ENCODE measurements at regions not wholly inside any gene's neighbourhood (a gene's known extent, or its start where the extent isn't known, plus 50 kb on each side); places are given as distances from the start of the nearest gene placed in this dataset.
"Not testable (repeated sequence)": the region's sequence is repeated elsewhere in the genome, so short reads cannot be mapped to it uniquely, and the experiment has no call there.

GRCh38 chr7:119010635-119011034 is 786.1 kb downstream of the ANKRD7 start:
- no peak overlapping the region for H3K27ac Mint-ChIP-seq (ENCODE audit: unreplicated experiment)
- no peaks in the 10 kb centered on the region for H3K4me1 Mint-ChIP-seq (ENCODE audit: low read depth, unreplicated experiment)

GRCh38 chr7:119026391-119026790 is 801.9 kb downstream of the ANKRD7 start:
- Mint-ChIP-seq H3K4me3 (ENCODE audit: unreplicated experiment) (no peak overlapping the region), H3K9me3 (ENCODE audit: unreplicated experiment) (peaks cover 2% of the 10 kb centered on the region), H3K36me3 (ENCODE audit: unreplicated experiment) (no peaks in the 10 kb centered on the region), H3K27me3 (ENCODE audit: unreplicated experiment) (no peaks in the 10 kb centered on the region), H3K4me1 (ENCODE audit: low read depth, unreplicated experiment) (no peaks in the 10 kb centered on the region), H3K27ac (ENCODE audit: unreplicated experiment) (no peak overlapping the region)
- no peak for TF ChIP-seq CTCF (IDR thresholded peaks at IDR 0.05; ENCODE audit: partially characterized antibody, unreplicated experiment)
- DNase-seq = no peak

More at GRCh38 chr7:119010635-119011034, 786.1 kb downstream of the ANKRD7 start:
- peaks cover 2% of the 10 kb centered on the region for H3K9me3 Mint-ChIP-seq (ENCODE audit: unreplicated experiment)
- no peak for DNase-seq
- no peaks in the 10 kb centered on the region for H3K36me3 Mint-ChIP-seq (ENCODE audit: unreplicated experiment)
- H3K4me3 Mint-ChIP-seq (ENCODE audit: unreplicated experiment) = no peak overlapping the region
- H3K27me3 Mint-ChIP-seq (ENCODE audit: unreplicated experiment) = no peaks in the 10 kb centered on the region
- TF ChIP-seq CTCF (IDR thresholded peaks at IDR 0.05; ENCODE audit: partially characterized antibody, unreplicated experiment) = no peak

- no peak for TF ChIP-seq CTCF (IDR thresholded peaks at IDR 0.05; ENCODE audit: partially characterized antibody, unreplicated experiment)
- DNase-seq = no peak
- H3K27me3 Mint-ChIP-seq (ENCODE audit: unreplicated experiment) = no peaks in the 10 kb centered on the region
- H3K4me1 Mint-ChIP-seq (ENCODE audit: low read depth, unreplicated experiment) = no peaks in the 10 kb centered on the region
- no peak overlapping the region for H3K27ac Mint-ChIP-seq (ENCODE audit: unreplicated experiment)
- no peaks in the 10 kb centered on the region for H3K9me3 Mint-ChIP-seq (ENCODE audit: unreplicated experiment)
- no peaks in the 10 kb centered on the region for H3K36me3 Mint-ChIP-seq (ENCODE audit: unreplicated experiment)
- H3K4me3 Mint-ChIP-seq (ENCODE audit: unreplicated experiment) = no peak overlapping the region
Measured at GRCh38 chr7:119028736-119029135, 804.2 kb downstream of the ANKRD7 start.

GRCh38 chr7:119032136-119032535 is 807.6 kb downstream of the ANKRD7 start:
- peak overlapping the region; percentile 10 for H3K27ac Mint-ChIP-seq (ENCODE audit: unreplicated experiment)
- H3K9me3 Mint-ChIP-seq (ENCODE audit: unreplicated experiment); H3K4me1 Mint-ChIP-seq (ENCODE audit: low read depth, unreplicated experiment); H3K36me3 Mint-ChIP-seq (ENCODE audit: unreplicated experiment); H3K4me3 Mint-ChIP-seq (ENCODE audit: unreplicated experiment); DNase-seq; H3K27me3 Mint-ChIP-seq (ENCODE audit: unreplicated experiment): not testable (repeated sequence)

- no peak for DNase-seq
- Mint-ChIP-seq H3K36me3 (ENCODE audit: unreplicated experiment) (no peaks in the 10 kb centered on the region), H3K4me3 (ENCODE audit: unreplicated experiment) (no peak overlapping the region), H3K9me3 (ENCODE audit: unreplicated experiment) (peaks cover 1% of the 10 kb centered on the region), H3K27ac (ENCODE audit: unreplicated experiment) (no peak overlapping the region), H3K27me3 (ENCODE audit: unreplicated experiment) (no peaks in the 10 kb centered on the region), H3K4me1 (ENCODE audit: low read depth, unreplicated experiment) (no peaks in the 10 kb centered on the region)
- TF ChIP-seq CTCF (IDR thresholded peaks at IDR 0.05; ENCODE audit: partially characterized antibody, unreplicated experiment) = no peak
Measured at GRCh38 chr7:119033641-119034040, 809.1 kb downstream of the ANKRD7 start.

GRCh38 chr7:119037941-119038340 is 813.4 kb downstream of the ANKRD7 start:
- H3K36me3 Mint-ChIP-seq (ENCODE audit: unreplicated experiment) = no peaks in the 10 kb centered on the region
- TF ChIP-seq CTCF (IDR thresholded peaks at IDR 0.05; ENCODE audit: partially characterized antibody, unreplicated experiment) = no peak

More at GRCh38 chr7:119037941-119038340, 813.4 kb downstream of the ANKRD7 start:
- Mint-ChIP-seq H3K27ac (ENCODE audit: unreplicated experiment) (no peak overlapping the region), H3K4me1 (ENCODE audit: low read depth, unreplicated experiment) (no peaks in the 10 kb centered on the region), H3K4me3 (ENCODE audit: unreplicated experiment) (no peak overlapping the region), H3K27me3 (ENCODE audit: unreplicated experiment) (no peaks in the 10 kb centered on the region), H3K9me3 (ENCODE audit: unreplicated experiment) (peaks cover 1% of the 10 kb centered on the region)
- no peak for DNase-seq

Measured in glutamatergic neuron (in vitro differentiated cells).